SW 1271 (cell line): ENCODE measurements at regions not wholly inside any gene's neighbourhood (a gene's known extent, or its start where the extent isn't known, plus 50 kb on each side); places are given as distances from the start of the nearest gene placed in this dataset.

ENCODE experiments used
- DNase-seq, 2 experiments: peaks; one replicate each; lab custom pipeline; 2025; lab: John Stamatoyannopoulos, UW

- DNase-seq: no peak
Measured at GRCh38 chr6:22940581-22941290, 371.4 kb downstream of the HDGFL1 start.

- DNase-seq: no peak
Measured at GRCh38 chr6:22942403-22942802, 373.0 kb downstream of the HDGFL1 start.

- no peak for DNase-seq
Measured at GRCh38 chr6:22943327-22943726, 374.0 kb downstream of the HDGFL1 start.

GRCh38 chr6:22949967-22950366 is 380.6 kb downstream of the HDGFL1 start:
- no peak for DNase-seq

- no peak for DNase-seq
Measured at GRCh38 chr6:22952097-22952496, 382.7 kb downstream of the HDGFL1 start.

DNA sequence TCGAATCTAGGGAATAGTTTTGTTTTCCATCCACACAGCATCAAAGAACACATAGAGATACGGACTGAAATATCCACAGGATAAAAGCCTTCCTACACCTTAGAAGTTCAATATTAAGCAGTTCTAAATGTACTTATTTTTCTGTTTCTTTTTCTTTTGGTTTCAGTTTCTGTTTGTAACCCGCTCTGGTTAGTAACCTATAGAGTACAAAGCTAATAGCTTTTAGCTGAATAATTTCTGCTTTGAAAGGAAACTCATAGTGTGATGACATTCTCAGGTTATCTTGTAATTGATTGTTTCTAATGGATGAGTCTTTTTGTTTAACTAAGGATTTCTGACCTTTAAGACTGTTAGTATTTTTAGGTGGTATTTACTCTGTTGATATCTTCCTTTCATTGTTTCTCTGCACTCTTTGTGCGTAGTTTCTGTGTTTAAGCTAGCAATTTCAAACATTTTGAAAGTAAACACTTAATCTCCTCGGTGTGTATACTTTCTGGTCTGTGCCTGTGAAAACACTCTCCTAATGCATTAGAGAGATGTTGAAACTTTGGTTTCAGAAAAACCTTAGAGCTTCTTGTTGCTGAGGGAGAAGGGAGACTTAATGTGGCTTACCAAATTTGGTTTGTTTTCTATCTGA is 385.5 kb downstream of the HDGFL1 start:
- peak in 1 of 2 experiments; percentile 4 for DNase-seq

GRCh38 chr6:22956029-22956681 is 386.8 kb downstream of the HDGFL1 start:
- DNase-seq: no peak

DNA sequence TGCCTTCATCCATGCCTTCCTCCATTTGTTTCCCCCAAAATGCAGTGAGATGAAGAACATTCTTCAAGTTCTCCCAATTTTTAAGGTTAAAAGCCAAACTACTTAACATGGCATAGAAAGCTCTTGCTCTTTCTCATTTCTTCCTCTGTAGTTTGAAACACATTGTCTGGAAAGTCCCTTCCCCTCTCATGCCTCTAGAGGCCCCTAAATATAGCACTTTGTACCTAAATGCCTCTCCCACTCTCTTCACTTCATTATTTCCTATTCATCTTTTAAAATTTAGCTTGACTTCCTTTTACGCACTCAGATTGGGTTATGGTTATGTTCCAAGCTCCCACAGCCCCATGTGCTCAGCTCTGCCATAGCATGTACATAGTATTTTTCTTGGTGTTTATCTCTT is 389.3 kb downstream of the HDGFL1 start:
- DNase-seq: no peak

- DNase-seq: no peak
Measured at GRCh38 chr6:22959571-22959970, 390.2 kb downstream of the HDGFL1 start.

GRCh38 chr6:22964334-22964733 is 395.0 kb downstream of the HDGFL1 start:
- DNase-seq: no peak

GRCh38 chr6:22965889-22966288 is 396.5 kb downstream of the HDGFL1 start:
- DNase-seq: no peak

DNA sequence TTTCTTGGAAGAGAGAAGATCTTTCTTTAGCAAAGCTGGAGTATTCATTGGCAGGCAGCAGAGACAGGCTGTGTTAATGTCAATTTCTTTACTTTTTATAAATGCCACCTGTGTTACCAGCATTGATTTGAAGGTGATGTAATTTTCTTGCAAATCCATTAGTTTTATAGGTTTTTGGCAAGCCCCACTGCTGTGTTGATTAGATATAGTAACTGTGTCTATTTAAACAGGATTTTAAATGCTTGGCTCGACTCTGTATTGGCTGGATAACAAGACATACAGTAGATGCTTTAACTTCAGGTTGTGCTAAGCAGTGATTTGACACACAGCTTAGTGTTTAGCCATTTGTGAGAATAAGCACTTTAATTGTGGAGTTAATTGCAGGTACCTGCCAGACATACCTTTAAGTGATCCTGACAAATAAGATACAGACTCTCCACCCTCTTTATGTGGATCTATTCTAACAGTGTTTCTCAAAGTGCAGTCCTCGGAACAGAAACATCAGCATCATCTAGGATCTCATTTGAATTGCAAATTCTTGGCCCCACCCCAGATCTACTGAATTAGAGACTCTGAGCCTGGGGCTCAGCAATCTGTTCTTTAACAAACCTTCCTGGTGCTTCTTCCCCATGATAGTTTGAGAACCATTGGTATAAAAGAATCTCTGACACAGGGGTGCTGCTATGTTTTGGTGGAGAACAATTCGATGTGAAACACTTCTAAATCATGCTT is 397.5 kb downstream of the HDGFL1 start:
- no peak for DNase-seq

- DNase-seq: no peak
Measured at GRCh38 chr6:22970004-22970403, 400.6 kb downstream of the HDGFL1 start.

DNA sequence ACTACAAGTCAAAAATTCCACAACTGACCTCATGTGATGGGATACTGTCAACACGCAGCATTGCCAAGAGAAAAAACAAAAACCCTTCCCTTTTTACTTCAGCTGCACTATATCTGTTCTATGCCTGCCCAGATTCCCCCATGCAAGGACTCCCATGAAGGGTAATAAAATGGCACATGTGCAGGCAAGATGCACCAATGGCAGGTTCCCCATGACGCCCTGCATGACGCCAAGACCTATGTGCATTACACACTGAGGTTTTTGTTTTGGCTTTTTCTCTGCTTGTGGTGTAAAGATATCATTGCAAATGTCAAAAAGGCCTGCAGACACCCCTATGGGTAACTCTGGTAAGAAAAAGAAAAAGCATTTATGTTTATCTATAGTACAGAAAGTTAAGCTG is 403.4 kb downstream of the HDGFL1 start:
- no peak for DNase-seq

DNA sequence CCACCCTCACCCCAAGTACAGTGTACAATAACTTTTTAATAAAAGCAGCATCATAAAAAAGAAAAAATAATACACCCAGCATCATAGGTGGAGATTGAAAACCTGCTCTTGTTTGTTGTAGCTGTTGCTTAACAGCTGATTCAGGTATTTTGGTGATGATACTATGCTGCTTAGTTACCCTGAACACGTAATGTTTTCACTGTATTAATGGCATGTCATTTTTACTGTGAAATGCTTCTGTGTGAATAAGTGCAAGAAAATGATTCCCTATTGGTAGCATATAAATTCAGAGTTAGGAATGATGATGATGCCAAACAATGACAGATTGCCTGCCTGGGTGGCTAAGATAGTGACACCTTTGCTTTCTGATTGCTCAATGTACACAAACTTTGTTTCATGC is 405.7 kb downstream of the HDGFL1 start:
- no peak for DNase-seq

DNA sequence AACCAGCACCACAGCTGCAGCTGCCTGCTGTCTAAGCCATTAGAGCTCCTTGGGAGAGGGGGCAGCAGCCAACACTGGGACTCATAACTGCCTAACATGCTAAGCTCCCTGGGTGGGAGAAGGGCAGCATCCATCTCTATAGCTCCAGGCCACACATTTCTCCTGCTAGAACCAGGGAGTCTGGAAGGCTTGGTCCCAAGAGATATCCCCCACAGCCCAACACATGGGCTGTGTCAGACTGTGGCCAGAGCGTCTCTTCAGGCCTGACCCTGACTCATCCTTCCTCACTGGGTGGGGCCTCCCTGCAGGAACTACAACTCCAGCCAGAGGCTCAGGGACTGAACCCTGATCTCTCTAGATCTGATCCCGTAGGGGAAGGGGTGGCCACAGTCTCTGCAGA is 411.1 kb downstream of the HDGFL1 start:
- DNase-seq: no peak

DNA sequence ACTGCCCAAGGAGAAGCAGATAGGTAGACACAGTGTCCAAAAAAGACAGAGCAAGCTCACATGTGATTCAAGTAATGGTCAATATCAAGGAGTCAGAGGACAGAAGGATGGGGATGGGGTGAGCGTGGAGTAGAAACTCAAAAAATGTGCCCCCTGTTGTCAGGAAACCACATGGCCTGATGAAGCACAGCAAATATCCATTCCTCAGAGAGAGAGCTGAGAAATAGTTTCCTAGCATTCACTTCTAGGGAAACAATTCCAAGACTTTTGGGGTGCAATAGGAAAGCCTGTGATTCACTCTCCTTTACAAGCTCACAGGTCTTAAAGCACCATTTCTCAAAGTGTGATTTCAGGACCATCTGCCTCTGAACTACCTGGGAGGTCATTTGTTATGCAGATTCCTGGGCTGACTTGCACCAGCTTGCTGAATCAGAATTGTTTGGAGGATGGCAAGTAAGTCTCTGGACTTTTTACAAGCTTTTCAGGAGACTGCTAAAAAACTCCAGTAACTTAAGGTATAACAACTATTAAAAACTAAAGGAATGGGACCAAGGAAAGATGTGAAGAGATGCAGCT is 432.8 kb downstream of the HDGFL1 start:
- DNase-seq: no peak

- no peak for DNase-seq
Measured at GRCh38 chr6:23003671-23004467, 434.5 kb downstream of the HDGFL1 start.

DNA sequence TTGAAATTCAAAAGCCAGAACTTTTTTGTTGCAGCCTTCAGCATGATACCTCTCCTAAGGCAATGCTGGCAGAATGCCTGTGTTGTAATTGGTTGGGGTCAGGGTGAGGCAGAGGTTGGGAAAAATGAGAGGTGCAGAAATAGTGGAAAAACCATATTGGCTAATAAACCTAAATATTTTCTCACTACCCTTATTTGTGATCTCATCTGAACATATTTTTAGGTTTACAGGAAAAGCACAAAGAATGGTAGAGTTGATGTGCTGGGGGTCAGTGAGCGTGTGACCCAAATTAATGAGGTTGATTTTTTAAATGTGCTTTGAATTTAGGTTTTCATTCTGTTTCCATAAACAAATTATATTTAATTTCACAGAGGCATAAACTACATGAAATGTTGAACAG is 437.3 kb downstream of the HDGFL1 start:
- no peak for DNase-seq

DNA sequence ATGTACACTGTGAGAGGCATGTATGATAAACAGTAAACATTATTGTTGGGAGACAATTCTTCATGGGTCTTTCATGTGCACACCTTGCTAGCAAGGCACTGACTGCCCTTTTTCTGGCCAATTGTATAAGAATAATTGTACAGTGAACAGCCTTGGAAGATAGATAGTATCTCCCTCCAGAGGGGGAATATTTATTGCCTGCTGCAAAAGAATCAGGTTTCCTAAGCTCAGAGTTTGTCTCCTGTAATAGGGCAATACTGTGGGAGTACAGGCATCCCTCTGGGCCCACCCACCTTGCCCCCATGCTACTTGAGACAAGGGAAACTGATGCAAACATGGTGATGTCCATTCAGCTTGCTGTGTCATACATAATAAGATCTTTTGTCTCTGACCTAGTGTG is 442.2 kb downstream of the HDGFL1 start:
- DNase-seq: no peak

- no peak for DNase-seq
Measured at GRCh38 chr6:23013776-23014175, 444.4 kb downstream of the HDGFL1 start.

DNA sequence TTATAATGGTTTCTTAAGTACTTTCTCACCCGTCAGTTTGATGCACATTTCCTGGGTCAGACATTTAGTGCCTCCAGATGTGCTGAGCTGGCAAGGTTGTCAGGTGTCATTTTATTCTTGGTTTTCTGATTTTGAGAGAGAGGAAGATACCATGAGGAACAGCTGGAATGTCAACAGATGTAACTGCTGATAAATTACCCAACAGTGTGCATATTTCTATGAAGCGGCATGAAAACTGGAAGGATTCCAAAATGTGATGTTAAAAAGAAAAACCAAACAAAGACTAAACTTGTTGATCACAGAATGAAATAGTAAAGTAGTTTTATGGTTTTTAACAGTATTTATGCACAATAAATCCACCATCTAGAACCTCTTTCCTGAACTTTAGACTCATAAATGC is 447.3 kb downstream of the HDGFL1 start:
- DNase-seq: no peak
